IMR-90 (cell line): ENCODE measurements at regions not wholly inside any gene's neighbourhood (a gene's known extent, or its start where the extent isn't known, plus 50 kb on each side); places are given as distances from the start of the nearest gene placed in this dataset.

Experiments
- CTCF ChIP-seq: conservative IDR thresholded peaks from 2 replicates; pipeline ENCODE4 v1.5.1; 2012; ENCODE audit warnings: mild to moderate bottlenecking, low read depth, low read length, improper control_type of control experiment
- MXI1 ChIP-seq: IDR thresholded peaks from 2 replicates; pipeline ENCODE4 v1.6.1; 2012; ENCODE audit warnings: low read depth, mild to moderate bottlenecking, low read length, moderate library complexity, borderline replicate concordance
- RAD21 ChIP-seq: IDR thresholded peaks from 2 replicates; pipeline ENCODE4 v1.6.1; 2012; ENCODE audit warnings: low read length, improper control_type of control experiment
- RFX5 ChIP-seq: IDR thresholded peaks from 2 replicates; pipeline ENCODE4 v1.8.0; 2012; ENCODE audit warnings: low read depth, mild to moderate bottlenecking, low read length, moderate library complexity

- TF ChIP-seq RFX5 (no peak), RAD21 (no peak), MXI1 (no peak), CTCF (no peak)
Observed at GRCh38 chr4:146023334-146023967, 84.8 kb upstream of the ZNF827 start.
